ENCODE measurements at regions not wholly inside any gene's neighbourhood (a gene's known extent, or its start where the extent isn't known, plus 50 kb on each side); places are given as distances from the start of the nearest gene placed in this dataset.

DNA sequence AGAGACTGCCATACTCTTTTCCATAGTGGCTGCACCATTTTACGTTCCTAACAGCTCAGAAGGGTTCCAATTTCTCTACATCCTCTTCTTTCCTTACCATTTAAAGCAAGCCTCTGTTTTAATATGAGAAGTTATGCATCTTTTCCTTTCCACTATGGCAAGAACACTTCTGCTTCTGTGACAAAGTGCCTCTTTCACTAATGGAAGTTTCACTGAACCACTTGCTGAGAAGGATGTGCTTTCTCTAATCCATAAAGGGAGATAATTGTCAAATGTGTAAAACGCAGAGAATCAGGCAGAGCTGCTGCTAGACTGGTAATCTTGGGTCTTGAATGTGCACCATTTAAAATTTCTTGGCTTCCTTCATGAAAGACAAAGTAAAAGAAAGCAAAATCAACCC is 131.6 kb downstream of the PJA2 start:
- TF ChIP-seq, protein P1, sequence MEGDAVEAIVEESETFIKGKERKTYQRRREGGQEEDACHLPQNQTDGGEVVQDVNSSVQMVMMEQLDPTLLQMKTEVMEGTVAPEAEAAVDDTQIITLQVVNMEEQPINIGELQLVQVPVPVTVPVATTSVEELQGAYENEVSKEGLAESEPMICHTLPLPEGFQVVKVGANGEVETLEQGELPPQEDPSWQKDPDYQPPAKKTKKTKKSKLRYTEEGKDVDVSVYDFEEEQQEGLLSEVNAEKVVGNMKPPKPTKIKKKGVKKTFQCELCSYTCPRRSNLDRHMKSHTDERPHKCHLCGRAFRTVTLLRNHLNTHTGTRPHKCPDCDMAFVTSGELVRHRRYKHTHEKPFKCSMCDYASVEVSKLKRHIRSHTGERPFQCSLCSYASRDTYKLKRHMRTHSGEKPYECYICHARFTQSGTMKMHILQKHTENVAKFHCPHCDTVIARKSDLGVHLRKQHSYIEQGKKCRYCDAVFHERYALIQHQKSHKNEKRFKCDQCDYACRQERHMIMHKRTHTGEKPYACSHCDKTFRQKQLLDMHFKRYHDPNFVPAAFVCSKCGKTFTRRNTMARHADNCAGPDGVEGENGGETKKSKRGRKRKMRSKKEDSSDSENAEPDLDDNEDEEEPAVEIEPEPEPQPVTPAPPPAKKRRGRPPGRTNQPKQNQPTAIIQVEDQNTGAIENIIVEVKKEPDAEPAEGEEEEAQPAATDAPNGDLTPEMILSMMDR (IDR thresholded peaks at IDR 0.05 in 8 of 11, conservative IDR thresholded peaks at IDR 0.05 in 3 of 11), result no peak
- TF ChIP-seq POLR2AphosphoS5 (IDR thresholded peaks at IDR 0.05), result no peak
